Body of pancreas (tissue), 4 donors: ENCODE measurements at regions not wholly inside any gene's neighbourhood (a gene's known extent, or its start where the extent isn't known, plus 50 kb on each side); places are given as distances from the start of the nearest gene placed in this dataset.

ENCODE experiments used
- ATAC-seq: fragments of 150-250 bp; one replicate; pipeline ENCODE4 v1.9.1; 2016
- DNase-seq, 4 donors: peaks; one replicate each; pipeline ENCODE4 v3.0.0-alpha.2; 2019
- H3K27ac ChIP-seq, 4 donors: fragments of 200-600 bp; sonication (generic); 1 replicate in 3 of 4; 2 replicates in 1 of 4; pipeline versions ENCODE4 v1.5.1 to v1.6.1; 2016 to 2019; ENCODE audit warnings: mild to moderate bottlenecking in 1 of 4, mixed read lengths in 1 of 4, moderate library complexity in 1 of 4
- H3K27me3 ChIP-seq, 2 donors: fragments of 200-600 bp; sonication (generic); one replicate each; pipeline ENCODE4 v1.6.0; 2016; ENCODE audit warnings: mild to moderate bottlenecking in 1 of 2
- H3K36me3 ChIP-seq, 2 donors: fragments of 200-600 bp; sonication (generic); replicated peaks in 1 of 2; 2 replicates each; pipeline ENCODE4 v1.5.1; 2016; ENCODE audit warnings: low read depth in 2 of 2; ENCODE audit not compliant: insufficient read depth in 1 of 2
- H3K4me1 ChIP-seq: fragments of 200-600 bp; sonication (generic); one replicate; pipeline ENCODE4 v1.6.0; 2016
- H3K4me3 ChIP-seq, 2 donors: fragments of 200-600 bp; sonication (generic); 1 replicate in 1 of 2; 2 replicates in 1 of 2; pipeline ENCODE4 v1.5.1; 2016 to 2019
- H3K9me3 ChIP-seq, 3 donors: fragments of 200-600 bp; sonication (generic); 1 replicate in 2 of 3; 2 replicates in 1 of 3; pipeline ENCODE4 v1.5.1; 2016
- POLR2A ChIP-seq, 3 donors: fragments of 450-650 bp; IDR thresholded peaks; one replicate each; pipeline ENCODE4 v1.6.1; 2016; ENCODE audit warnings: antibody characterized with exemption in 3 of 3, mild to moderate bottlenecking in 2 of 3
- WGBS, 2 donors: methylation state at CpG; one replicate each; pipeline ENCODE4 v1.1.5; 2017; 5-methylcytosine and 5-hydroxymethylcytosine counted together
- intact Hi-C: fragments of 100-400 bp; cut with DNase I; formaldehyde crosslinking; loops from one replicate; pipeline ENCODE4 v1.15.1; 2023
- TF ChIP-seq, protein P1 (sequence below), 7 experiments: fragments of 450-650 bp in 4 of 7; fragments of 200-600 bp in 3 of 7; sonication (generic) in 3 of 7; IDR thresholded peaks; one replicate each; pipeline ENCODE4 v1.5.1; 2016 to 2019; ENCODE audit warnings: antibody characterized with exemption in 7 of 7

DNA sequence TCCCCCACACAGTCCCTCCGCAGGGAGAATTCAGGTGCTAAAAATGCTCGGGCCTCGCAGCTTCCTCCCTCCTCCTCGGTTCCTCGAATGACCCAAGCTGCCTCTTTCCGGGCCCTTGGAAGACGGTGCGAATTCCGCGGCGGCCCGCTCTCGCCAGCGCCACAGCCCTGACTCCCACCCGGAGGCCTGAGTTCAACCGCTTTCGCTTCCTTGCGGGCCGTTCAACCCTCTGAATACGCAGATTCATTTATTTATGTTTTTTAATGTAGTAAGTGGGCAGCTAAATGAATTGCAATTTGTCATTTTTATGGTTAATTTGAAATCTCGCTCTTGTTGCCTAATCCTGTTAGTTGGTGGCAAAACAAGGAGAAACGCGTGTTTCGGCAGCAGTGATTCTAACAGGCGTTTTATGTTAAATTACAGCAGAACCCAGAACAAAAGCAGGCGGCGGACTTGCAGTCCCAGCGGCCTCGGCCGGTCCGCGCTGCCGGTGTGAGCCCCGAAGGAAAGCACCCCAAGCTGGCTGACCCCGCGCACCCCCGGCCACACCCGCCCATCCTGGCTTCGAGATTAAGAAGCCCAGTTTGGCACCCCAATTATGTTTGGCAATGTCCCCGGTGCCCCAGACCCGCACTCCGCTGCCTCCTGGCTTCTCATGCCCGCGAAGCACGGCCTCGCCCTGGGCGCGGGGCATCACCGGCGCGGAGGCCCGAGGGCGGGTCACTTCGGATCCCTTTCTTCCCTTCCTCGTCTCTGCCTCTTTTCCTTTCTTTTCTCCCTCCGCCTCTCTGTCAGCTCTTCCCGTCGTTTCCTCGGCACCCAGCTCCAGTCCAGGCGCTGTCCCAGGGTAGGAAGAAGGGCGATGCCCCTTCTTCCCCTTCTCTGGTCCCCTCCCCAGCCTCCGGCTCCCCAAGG is 75.9 kb downstream of the INSIG1 start:
- DNase-seq (no peak), ATAC-seq (no peak)
- Histone ChIP-seq H3K27me3 (peaks cover 4 to 61% of the 10 kb centered on the region in 2 donors), H3K4me1 (peaks cover 51% of the 10 kb centered on the region), H3K4me3 (peak overlapping the region in 1 of 2 donors; percentile 5), H3K27ac (no peak overlapping the region), H3K36me3 (no peaks in the 10 kb centered on the region), H3K9me3 (no peaks in the 10 kb centered on the region)
- WGBS, 2 donors = 6 to 11% methylated on average over 47 to 62 of the region's 62 CpGs
- TF ChIP-seq POLR2A (IDR thresholded peaks at IDR 0.05) = no peak
- TF ChIP-seq, protein P1, sequence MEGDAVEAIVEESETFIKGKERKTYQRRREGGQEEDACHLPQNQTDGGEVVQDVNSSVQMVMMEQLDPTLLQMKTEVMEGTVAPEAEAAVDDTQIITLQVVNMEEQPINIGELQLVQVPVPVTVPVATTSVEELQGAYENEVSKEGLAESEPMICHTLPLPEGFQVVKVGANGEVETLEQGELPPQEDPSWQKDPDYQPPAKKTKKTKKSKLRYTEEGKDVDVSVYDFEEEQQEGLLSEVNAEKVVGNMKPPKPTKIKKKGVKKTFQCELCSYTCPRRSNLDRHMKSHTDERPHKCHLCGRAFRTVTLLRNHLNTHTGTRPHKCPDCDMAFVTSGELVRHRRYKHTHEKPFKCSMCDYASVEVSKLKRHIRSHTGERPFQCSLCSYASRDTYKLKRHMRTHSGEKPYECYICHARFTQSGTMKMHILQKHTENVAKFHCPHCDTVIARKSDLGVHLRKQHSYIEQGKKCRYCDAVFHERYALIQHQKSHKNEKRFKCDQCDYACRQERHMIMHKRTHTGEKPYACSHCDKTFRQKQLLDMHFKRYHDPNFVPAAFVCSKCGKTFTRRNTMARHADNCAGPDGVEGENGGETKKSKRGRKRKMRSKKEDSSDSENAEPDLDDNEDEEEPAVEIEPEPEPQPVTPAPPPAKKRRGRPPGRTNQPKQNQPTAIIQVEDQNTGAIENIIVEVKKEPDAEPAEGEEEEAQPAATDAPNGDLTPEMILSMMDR (IDR thresholded peaks at IDR 0.05) = no peak
- intact Hi-C loops = no loop called here

DNA sequence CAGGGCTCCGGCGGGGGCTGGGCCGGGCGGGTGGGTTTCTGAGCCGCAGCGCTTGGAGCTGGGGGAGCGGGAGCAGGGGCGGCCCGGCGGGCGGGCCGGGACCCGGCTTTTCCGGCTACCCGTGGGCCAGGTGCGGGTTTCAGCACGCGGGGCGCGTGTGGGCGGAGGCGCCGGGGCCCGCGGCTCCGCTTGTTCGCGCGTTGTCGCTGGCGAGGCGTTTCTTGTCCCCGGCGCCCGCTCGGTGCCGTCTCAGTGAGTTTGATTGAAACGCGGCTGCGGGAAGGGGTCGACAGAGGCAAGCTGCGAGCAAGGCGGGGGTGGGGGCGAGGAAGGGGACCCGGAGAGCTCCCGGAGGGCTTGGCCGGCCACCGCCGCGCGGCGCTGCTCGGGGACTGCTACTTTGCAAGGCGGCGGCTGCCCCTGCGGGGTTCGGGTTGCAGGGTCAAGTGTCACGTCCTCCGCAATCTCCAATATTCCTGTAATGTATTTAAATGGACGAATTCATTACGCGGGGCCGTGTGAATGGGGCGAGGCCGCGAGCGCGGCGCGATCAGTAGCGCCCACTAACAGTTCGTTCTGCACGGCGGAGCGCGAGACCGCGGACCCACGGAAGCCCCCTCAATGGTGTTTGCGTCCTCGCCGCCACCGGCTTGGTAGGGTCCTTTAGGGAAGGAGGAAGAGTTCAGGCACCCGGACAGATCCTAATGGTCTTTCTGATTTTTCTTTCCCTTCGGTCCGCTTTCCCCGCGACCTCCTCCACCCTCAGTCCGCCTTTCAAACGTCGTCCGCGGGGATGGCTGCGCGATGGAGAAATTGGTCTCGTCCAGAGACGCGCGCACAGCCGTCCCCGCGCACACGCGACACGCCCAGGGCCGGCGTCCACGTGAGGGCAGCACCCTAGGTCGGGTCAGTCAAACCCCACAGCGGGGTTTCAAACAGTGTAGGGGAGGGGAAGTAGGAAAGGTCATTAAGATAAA is 76.9 kb downstream of the INSIG1 start:
- no peak overlapping the region for H3K27ac ChIP-seq
- no peak for DNase-seq
- ATAC-seq = no peak
- H3K4me1 ChIP-seq = peaks cover 51% of the 10 kb centered on the region
- WGBS, 2 donors = 3 to 5% methylated on average over 55 to 103 of the region's 110 CpGs
- H3K4me3 ChIP-seq = peak overlapping the region in 1 of 2 donors; percentile 5
- no peaks in the 10 kb centered on the region for H3K9me3 ChIP-seq
- peaks cover 4 to 68% of the 10 kb centered on the region in 2 donors for H3K27me3 ChIP-seq
- intact Hi-C loops = no loop called here
- no peaks in the 10 kb centered on the region for H3K36me3 ChIP-seq
- no peak for TF ChIP-seq POLR2A (IDR thresholded peaks at IDR 0.05)
- TF ChIP-seq, protein P1 (IDR thresholded peaks at IDR 0.05) = no peak

GRCh38 chr7:155375337-155376277 is 77.9 kb downstream of the INSIG1 start:
- Histone ChIP-seq H3K27ac (no peak overlapping the region), H3K4me1 (peaks cover 57% of the 10 kb centered on the region), H3K9me3 (no peaks in the 10 kb centered on the region), H3K27me3 (peaks cover 4 to 75% of the 10 kb centered on the region in 2 donors), H3K4me3 (no peak overlapping the region), H3K36me3 (no peaks in the 10 kb centered on the region)
- WGBS, 2 donors = 9 to 18% methylated on average over 16 of the region's 16 CpGs
- TF ChIP-seq, protein P1 (IDR thresholded peaks at IDR 0.05) = no peak
- no peak for TF ChIP-seq POLR2A (IDR thresholded peaks at IDR 0.05)
- DNase-seq (no peak), ATAC-seq (no peak)
- intact Hi-C loops = no loop called here

DNA sequence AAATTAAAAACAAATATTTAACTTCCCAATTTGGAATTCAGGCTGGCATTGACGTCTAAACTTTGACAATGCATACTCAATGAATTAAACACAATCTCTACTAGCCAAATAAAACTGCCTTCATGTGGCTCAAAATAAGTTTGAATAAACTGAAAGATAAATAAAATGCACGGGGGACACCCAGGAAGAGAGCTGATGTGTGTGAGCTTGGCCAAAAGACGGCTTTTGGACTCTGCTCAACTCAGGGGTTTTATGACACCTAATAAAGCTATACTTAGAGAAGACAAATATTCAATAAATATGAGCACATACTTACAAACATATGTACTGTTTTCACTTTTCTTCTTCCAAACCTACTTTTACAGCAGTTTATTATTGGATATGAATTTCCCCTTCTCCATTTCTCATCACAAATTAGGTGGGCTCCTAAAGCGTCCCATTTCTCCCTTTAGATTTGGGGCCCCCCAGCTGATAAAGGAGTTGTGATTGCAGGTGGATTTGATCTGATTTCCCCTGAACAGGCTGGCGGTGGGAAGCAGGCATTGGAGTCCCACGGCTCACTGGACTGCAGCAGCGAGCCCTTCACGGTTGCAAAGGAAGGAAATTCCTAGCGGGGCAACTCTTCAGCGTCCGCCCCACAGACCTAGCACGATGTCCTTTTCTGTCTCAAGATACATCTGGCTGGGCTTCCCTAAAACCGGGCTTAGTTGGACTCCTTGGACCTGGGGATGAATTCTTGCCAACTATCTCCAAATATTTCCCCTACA is 79.6 kb downstream of the INSIG1 start:
- H3K4me3 ChIP-seq = no peak overlapping the region
- peaks cover 67% of the 10 kb centered on the region for H3K4me1 ChIP-seq
- intact Hi-C loops = no loop called here
- no peaks in the 10 kb centered on the region for H3K9me3 ChIP-seq
- ATAC-seq = no peak
- DNase-seq = no peak
- H3K27me3 ChIP-seq = peaks cover 9 to 79% of the 10 kb centered on the region in 2 donors
- H3K27ac ChIP-seq = no peak overlapping the region
- TF ChIP-seq POLR2A (IDR thresholded peaks at IDR 0.05) = no peak
- TF ChIP-seq, protein P1 (IDR thresholded peaks at IDR 0.05) = no peak
- 10% methylated on average over 13 of the region's 13 CpGs for WGBS, 2 donors
- H3K36me3 ChIP-seq = no peaks in the 10 kb centered on the region
